ENCODE measurements at regions not wholly inside any gene's neighbourhood (a gene's known extent, or its start where the extent isn't known, plus 50 kb on each side); places are given as distances from the start of the nearest gene placed in this dataset.

DNA sequence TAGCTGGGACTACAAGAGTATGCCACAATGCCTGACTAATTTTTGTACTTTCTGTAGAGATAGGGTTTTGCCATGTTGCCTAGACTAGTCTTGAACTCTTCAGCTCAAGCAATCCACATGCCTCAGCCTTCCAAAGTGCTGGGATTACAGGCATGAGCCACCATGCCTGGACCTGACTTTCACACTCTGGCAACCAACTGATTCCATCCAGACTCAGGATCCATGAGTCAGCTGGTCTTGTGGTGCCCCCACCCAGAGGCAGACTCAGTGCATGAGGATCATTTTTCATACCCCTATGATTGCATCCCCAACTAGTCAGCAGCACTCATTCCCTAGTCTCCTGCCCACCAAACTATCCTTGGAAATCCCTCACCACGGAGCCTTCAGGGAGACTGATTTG is 375.9 kb downstream of the ANXA1 start:
- CTCF ChIA-PET = no interaction called here
- ATAC-seq (ENCODE audit: low read depth) (no peak), DNase-seq (no peak)

More for the DNA sequence above, 375.9 kb downstream of the ANXA1 start:
- Histone ChIP-seq H2AK5ac (ENCODE audit: low read depth, low read length) (no peak overlapping the region), H3K18ac (ENCODE audit: low read depth, low read length) (no peak overlapping the region), H2BK5ac (ENCODE audit: low read depth, low read length, poor library complexity, severe bottlenecking) (no peak overlapping the region), H2AK9ac (replicated peaks; ENCODE audit: low read depth, low read length, poor library complexity) (no peak overlapping the region), H3K23ac (ENCODE audit: low read depth, low read length) (no peak overlapping the region), H4K5ac (ENCODE audit: low read depth, low read length) (no peak overlapping the region), H3K9me1 (ENCODE audit: insufficient read depth, low read length) (no peaks in the 10 kb centered on the region), H3K4me3 (ENCODE audit: insufficient read depth, low read depth, low read length) (no peak overlapping the region), H3K9ac (ENCODE audit: low read depth, low read length) (no peak overlapping the region), H2BK20ac (ENCODE audit: low read depth, low read length) (no peak overlapping the region), H3K56ac (ENCODE audit: extremely low read depth, insufficient read depth, low read length) (no peak overlapping the region), H3K14ac (replicated peaks; ENCODE audit: low read depth, low read length) (no peak overlapping the region), H4K20me1 (ENCODE audit: insufficient read depth, low read length) (no peaks in the 10 kb centered on the region), H2BK120ac (ENCODE audit: low read depth, low read length) (no peak overlapping the region), H3K27me3 (ENCODE audit: control insufficient read depth, insufficient read depth, low read length) (no peaks in the 10 kb centered on the region), H2BK15ac (ENCODE audit: low read depth, low read length) (no peak overlapping the region), H3K27ac (ENCODE audit: insufficient read depth, low read length) (no peak overlapping the region), H2AFZ (replicated peaks; ENCODE audit: low read length, poor library complexity) (no peak overlapping the region), H3K4me2 (ENCODE audit: low read depth, low read length) (no peak overlapping the region), H4K8ac (ENCODE audit: low read depth in 2 of 2, low read length in 2 of 2) (no peak overlapping the region), H3K9me3 (ENCODE audit: control insufficient read depth, insufficient read depth, low read length) (peaks cover 5% of the 10 kb centered on the region; the same call in 1 of the 2 replicates), H3K79me1 (ENCODE audit: low read depth in 1 of 2, low read length in 2 of 2) (no peaks in the 10 kb centered on the region), H3K4me1 (ENCODE audit: control insufficient read depth, insufficient read depth, low read length) (no peaks in the 10 kb centered on the region), H4K91ac (ENCODE audit: insufficient read depth, low read depth, low read length) (no peak overlapping the region), H3K36me3 (ENCODE audit: control insufficient read depth, insufficient read depth, low read length) (no peaks in the 10 kb centered on the region), H3K4ac (ENCODE audit: low read depth, low read length) (no peak overlapping the region)
- POLR2A ChIA-PET (ENCODE audit: unreplicated experiment) = no interaction called here
- TF ChIP-seq NFE2L2 (IDR thresholded peaks at IDR 0.05; ENCODE audit: low read depth, low read length) = no peak
- TF ChIP-seq RFX5 (IDR thresholded peaks at IDR 0.05; ENCODE audit: low read depth, low read length) = no peak
- TF ChIP-seq MXI1 (IDR thresholded peaks at IDR 0.05; ENCODE audit: borderline replicate concordance, low read depth, low read length) = no peak
- TF ChIP-seq RCOR1 (IDR thresholded peaks at IDR 0.05; ENCODE audit: insufficient replicate concordance, low read length) = no peak
- TF ChIP-seq MAFK (IDR thresholded peaks at IDR 0.05; ENCODE audit: low read depth, low read length) = no peak
- no peak for TF ChIP-seq BHLHE40 (IDR thresholded peaks at IDR 0.05; ENCODE audit: low read depth, low read length)
- no peak for TF ChIP-seq POLR2A (IDR thresholded peaks at IDR 0.05; ENCODE audit: low read depth, low read length)
- no peak for TF ChIP-seq FOS (IDR thresholded peaks at IDR 0.05; ENCODE audit: low read depth, low read length)
- TF ChIP-seq RAD21 (IDR thresholded peaks at IDR 0.05; ENCODE audit: low read length) = no peak
- TF ChIP-seq, protein P1, sequence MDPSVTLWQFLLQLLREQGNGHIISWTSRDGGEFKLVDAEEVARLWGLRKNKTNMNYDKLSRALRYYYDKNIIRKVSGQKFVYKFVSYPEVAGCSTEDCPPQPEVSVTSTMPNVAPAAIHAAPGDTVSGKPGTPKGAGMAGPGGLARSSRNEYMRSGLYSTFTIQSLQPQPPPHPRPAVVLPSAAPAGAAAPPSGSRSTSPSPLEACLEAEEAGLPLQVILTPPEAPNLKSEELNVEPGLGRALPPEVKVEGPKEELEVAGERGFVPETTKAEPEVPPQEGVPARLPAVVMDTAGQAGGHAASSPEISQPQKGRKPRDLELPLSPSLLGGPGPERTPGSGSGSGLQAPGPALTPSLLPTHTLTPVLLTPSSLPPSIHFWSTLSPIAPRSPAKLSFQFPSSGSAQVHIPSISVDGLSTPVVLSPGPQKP (IDR thresholded peaks at IDR 0.05; ENCODE audit: borderline replicate concordance, low read depth, low read length) = no peak
- no peak for TF ChIP-seq SMC3 (IDR thresholded peaks at IDR 0.05; ENCODE audit: low read depth, low read length)
- no peak for TF ChIP-seq MAZ (IDR thresholded peaks at IDR 0.05; ENCODE audit: borderline replicate concordance, low read depth, low read length)
- no peak for TF ChIP-seq CHD1 (IDR thresholded peaks at IDR 0.05; ENCODE audit: low read depth, low read length)
- no peak for TF ChIP-seq CEBPB (IDR thresholded peaks at IDR 0.05; ENCODE audit: low read depth, low read length)
- intact Hi-C loops (cut with micrococcal nuclease) (no loop called here), dilution Hi-C loops (cut with HindIII; ENCODE audit: low sequenced_read_pairs, unreplicated experiment) (no loop called here), in situ Hi-C loops (cut with MboI; ENCODE audit: low sequenced_read_pairs) (no loop called here)
- WGBS, 2 experiments (ENCODE audit: extremely low coverage in 2 of 2, insufficient read length in 1 of 2) = no CpG with 5 or more reads among the region's 1 CpG
- BruUV-seq (replicated peaks) = no TSS peak

Data from IMR-90 (cell line).